Activated CD4-positive, alpha-beta memory T cell treated with anti-CD3 and anti-CD28 coated beads for 36 hours (primary cell): ENCODE measurements at regions not wholly inside any gene's neighbourhood (a gene's known extent, or its start where the extent isn't known, plus 50 kb on each side); places are given as distances from the start of the nearest gene placed in this dataset.

Experiments
- CTCF ChIA-PET: fragments of 350-600 bp; sonication (Branson Sonifier 250); formaldehyde crosslinking; loops from one replicate; lab custom pipeline; 2021; ENCODE audit warnings: antibody characterized with exemption, inconsistent platforms; lab: Charles Lee
- POLR2A ChIA-PET: fragments of 350-600 bp; sonication (Branson Sonifier 250); formaldehyde crosslinking; loops from one replicate; lab custom pipeline; 2021; ENCODE audit warnings: antibody characterized with exemption; lab: Charles Lee
- DNase-seq: peaks from one replicate; pipeline ENCODE4 v3.0.0-alpha.2; 2020
- H3K27ac Mint-ChIP-seq: one replicate; pipeline ENCODE4 v1.8.0; 2021; ENCODE audit warnings: mixed read lengths
- H3K27me3 Mint-ChIP-seq: one replicate; pipeline ENCODE4 v1.8.0; 2021; ENCODE audit warnings: mixed read lengths
- H3K36me3 Mint-ChIP-seq: one replicate; pipeline ENCODE4 v1.8.0; 2021; ENCODE audit warnings: mixed read lengths
- H3K4me1 Mint-ChIP-seq: one replicate; pipeline ENCODE4 v1.8.0; 2021; ENCODE audit warnings: low read depth, mixed read lengths
- H3K4me3 Mint-ChIP-seq: one replicate; pipeline ENCODE4 v1.8.0; 2021; ENCODE audit warnings: mild to moderate bottlenecking, mixed read lengths
- H3K9me3 Mint-ChIP-seq: one replicate; pipeline ENCODE4 v1.8.0; 2021; ENCODE audit warnings: mixed read lengths
- intact Hi-C: fragments of 100-400 bp; cut with micrococcal nuclease; formaldehyde crosslinking; loops from one replicate; pipeline ENCODE4 v1.15.1; 2023

DNA sequence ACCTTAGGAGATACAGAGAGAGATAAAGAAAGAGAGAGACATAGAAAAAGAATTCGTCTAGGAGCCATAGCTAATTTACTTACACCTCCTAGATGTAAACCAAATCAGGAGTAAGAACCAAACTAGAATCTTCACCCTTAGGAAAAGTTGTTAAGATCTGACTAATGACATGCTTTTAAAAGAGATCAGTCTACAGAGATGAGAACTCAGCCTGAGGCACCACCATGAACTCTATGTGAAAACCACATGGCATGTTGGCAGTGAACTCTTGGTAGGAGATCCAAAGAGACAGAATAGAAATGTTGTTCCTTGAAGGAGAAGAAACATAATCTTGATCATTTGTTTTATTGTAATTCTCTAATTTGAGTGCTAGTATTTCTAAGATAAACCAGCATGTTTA lies 585.4 kb upstream of the ID2 start:
- intact Hi-C loops = no loop called here
- ChIA-PET CTCF (no interaction called here), POLR2A (no interaction called here)
- DNase-seq = no peak
- Mint-ChIP-seq H3K27me3 (no peaks in the 10 kb centered on the region), H3K27ac (no peak overlapping the region), H3K4me3 (no peak overlapping the region), H3K4me1 (no peaks in the 10 kb centered on the region), H3K9me3 (no peaks in the 10 kb centered on the region), H3K36me3 (no peaks in the 10 kb centered on the region)

DNA sequence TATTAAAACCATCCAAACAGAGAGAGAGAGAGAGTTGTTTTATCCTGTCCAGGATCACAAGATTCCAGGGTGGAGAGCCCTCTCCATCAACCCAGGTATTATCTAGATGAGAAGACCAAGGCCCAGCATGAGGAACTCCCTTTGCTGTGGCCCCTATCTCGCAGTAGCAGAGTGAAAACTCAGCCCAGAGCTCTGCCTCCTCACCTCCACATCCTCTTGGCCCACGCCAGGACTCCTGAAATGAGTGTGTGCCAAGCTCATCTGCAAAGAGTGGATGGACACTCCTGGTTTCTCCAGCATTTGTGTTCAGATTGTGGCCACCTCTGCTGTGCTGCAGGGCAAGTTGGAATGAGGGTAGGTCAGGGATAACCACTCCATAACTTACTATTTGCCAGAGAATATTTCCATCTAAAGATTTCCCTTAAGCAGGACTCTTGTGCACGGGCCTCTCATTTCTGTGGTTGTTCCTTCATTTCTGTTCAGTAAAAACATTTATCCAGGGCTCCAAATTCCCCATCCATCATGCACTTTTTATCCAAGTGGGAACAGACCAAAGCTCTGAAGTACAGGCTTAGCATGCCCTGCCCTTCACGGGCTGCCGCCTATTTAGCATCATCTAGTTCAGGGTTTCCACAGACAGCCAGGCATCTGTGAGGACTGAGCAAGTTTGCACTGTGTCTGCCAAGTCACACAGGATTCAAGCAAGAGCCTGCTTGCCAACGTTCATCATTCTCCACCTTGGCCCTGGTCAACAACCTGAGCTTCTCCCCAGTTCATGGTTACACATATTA lies 583.2 kb upstream of the ID2 start:
- CTCF ChIA-PET = interaction anchor here (0.9 kb wide), 1 partner anchor 8 kb away, joined by 3 read pairs; no protein-coding TSS in a partner anchor
- peak; percentile 22 for DNase-seq
- Mint-ChIP-seq H3K36me3 (no peaks in the 10 kb centered on the region), H3K27me3 (no peaks in the 10 kb centered on the region), H3K9me3 (no peaks in the 10 kb centered on the region), H3K4me1 (no peaks in the 10 kb centered on the region), H3K27ac (no peak overlapping the region), H3K4me3 (no peak overlapping the region)
- POLR2A ChIA-PET = no interaction called here
- intact Hi-C loops = no loop called here

GRCh38 chr2:8099267-8099582 lies 582.6 kb upstream of the ID2 start:
- peak; percentile 26 for DNase-seq
- intact Hi-C loops = no loop called here
- ChIA-PET CTCF (interaction anchor here (0.9 kb wide), 1 partner anchor 9 kb away, joined by 3 read pairs; no protein-coding TSS in a partner anchor), POLR2A (no interaction called here)
- no peaks in the 10 kb centered on the region for H3K36me3 Mint-ChIP-seq
- no peaks in the 10 kb centered on the region for H3K9me3 Mint-ChIP-seq
- no peaks in the 10 kb centered on the region for H3K4me1 Mint-ChIP-seq
- H3K4me3 Mint-ChIP-seq = no peak overlapping the region
- H3K27ac Mint-ChIP-seq = no peak overlapping the region
- H3K27me3 Mint-ChIP-seq = no peaks in the 10 kb centered on the region

DNA sequence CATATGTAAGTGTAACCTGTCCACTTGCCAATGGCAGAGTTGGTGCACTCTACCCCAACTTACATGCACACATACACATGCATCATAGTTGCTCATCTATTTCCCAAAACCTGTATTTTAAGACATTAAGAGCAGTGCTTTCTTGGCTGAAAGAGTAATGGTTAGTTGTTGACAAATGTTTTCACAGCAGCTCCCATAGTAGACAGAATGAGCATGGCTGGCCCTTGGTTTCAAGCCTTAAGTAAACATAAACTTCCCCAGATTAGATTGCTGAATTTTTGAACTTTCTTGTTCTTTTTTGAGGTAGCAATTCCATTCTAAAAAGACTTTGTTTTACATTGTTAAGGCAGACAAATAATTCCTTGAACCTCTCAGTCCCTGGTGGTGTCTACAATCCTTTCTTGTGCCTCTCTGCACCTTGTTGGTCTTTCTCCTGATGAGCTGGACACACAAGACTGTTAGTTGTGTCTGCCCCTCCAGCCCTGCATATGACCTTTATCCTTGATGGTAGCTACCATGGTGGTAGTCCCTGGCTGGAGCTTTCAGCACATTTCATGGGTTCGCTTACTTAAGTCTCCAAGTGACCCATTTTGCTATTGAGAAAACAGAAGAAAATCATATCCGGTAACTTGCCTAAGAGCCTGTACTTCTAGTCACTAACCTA lies 580.1 kb upstream of the ID2 start:
- DNase-seq = no peak
- H3K4me1 Mint-ChIP-seq = no peaks in the 10 kb centered on the region
- H3K27ac Mint-ChIP-seq = no peak overlapping the region
- H3K9me3 Mint-ChIP-seq = no peaks in the 10 kb centered on the region
- no peaks in the 10 kb centered on the region for H3K27me3 Mint-ChIP-seq
- no peak overlapping the region for H3K4me3 Mint-ChIP-seq
- ChIA-PET POLR2A (no interaction called here), CTCF (no interaction called here)
- no peaks in the 10 kb centered on the region for H3K36me3 Mint-ChIP-seq
- intact Hi-C loops = no loop called here

DNA sequence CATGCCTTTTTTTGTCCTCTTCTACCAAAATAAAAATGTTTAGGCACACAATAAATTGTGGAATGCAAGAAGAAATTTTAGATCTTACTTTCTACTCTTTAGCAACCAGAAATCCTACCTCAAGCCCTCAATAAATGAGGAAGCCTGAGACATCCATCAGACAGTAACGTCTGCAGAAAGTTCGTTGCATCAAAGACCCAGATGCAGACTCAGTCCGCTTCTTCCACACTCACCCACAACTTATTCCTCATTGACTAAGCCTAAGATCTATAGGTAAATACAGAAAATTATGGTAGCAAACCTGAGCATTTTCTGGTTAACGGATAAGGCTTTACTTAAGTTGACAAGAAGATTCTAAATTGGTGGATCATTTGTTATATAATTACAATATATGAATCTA lies 579.4 kb upstream of the ID2 start:
- Mint-ChIP-seq H3K27me3 (no peaks in the 10 kb centered on the region), H3K9me3 (no peaks in the 10 kb centered on the region), H3K4me1 (no peaks in the 10 kb centered on the region), H3K36me3 (no peaks in the 10 kb centered on the region), H3K27ac (no peak overlapping the region), H3K4me3 (no peak overlapping the region)
- DNase-seq = no peak
- intact Hi-C loops = no loop called here
- ChIA-PET POLR2A (no interaction called here), CTCF (no interaction called here)

DNA sequence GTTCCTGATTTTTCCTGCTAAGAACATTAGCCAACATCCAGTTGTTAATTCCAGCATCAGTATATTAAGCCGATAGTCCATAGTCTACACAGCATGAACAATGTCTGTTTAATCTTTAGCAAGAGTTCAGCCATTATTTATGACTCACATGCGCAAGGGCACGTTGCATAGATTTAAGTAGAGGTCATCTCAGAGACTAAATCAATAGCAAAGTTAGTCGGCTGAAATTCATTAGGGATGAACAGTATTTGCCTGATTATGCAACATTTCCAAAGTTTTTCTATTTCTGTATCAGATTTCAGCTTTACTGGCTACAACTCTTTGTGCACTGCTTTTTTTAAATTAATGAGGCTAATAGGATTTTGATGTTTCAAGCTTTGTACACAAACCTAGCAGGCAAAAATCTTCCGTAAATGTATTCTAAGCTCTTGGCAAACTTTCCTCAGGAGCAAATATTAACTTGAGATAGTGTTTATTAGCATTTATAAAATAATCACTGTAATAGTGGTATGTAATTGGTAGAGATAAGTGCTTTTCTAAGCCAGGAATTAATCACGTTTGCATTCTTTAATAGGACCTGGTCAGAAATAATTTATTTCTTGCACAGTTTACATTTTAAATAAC lies 578.7 kb upstream of the ID2 start:
- intact Hi-C loops = no loop called here
- ChIA-PET POLR2A (no interaction called here), CTCF (interaction anchor here (1.0 to 1.4 kb wide), 2 partner anchors 16 to 578 kb away, joined by 3 to 4 read pairs; no protein-coding TSS in a partner anchor)
- DNase-seq = no peak
- Mint-ChIP-seq H3K4me1 (no peaks in the 10 kb centered on the region), H3K4me3 (no peak overlapping the region), H3K27me3 (no peaks in the 10 kb centered on the region), H3K9me3 (no peaks in the 10 kb centered on the region), H3K36me3 (no peaks in the 10 kb centered on the region), H3K27ac (no peak overlapping the region)

- ChIA-PET CTCF (no interaction called here), POLR2A (no interaction called here)
- no peaks in the 10 kb centered on the region for H3K4me1 Mint-ChIP-seq
Measured at GRCh38 chr2:8107150-8107549, 574.7 kb upstream of the ID2 start.

GRCh38 chr2:8107621-8108378 lies 574.1 kb upstream of the ID2 start:
- Mint-ChIP-seq H3K4me1 (no peaks in the 10 kb centered on the region), H3K9me3 (no peaks in the 10 kb centered on the region)
- intact Hi-C loops = no loop called here

More at GRCh38 chr2:8107150-8107549, 574.7 kb upstream of the ID2 start:
- intact Hi-C loops = no loop called here
- H3K27ac Mint-ChIP-seq = no peak overlapping the region
- H3K27me3 Mint-ChIP-seq = peaks cover 2% of the 10 kb centered on the region
- H3K9me3 Mint-ChIP-seq = no peaks in the 10 kb centered on the region
- no peak for DNase-seq
- H3K36me3 Mint-ChIP-seq = no peaks in the 10 kb centered on the region
- H3K4me3 Mint-ChIP-seq = no peak overlapping the region

DNA sequence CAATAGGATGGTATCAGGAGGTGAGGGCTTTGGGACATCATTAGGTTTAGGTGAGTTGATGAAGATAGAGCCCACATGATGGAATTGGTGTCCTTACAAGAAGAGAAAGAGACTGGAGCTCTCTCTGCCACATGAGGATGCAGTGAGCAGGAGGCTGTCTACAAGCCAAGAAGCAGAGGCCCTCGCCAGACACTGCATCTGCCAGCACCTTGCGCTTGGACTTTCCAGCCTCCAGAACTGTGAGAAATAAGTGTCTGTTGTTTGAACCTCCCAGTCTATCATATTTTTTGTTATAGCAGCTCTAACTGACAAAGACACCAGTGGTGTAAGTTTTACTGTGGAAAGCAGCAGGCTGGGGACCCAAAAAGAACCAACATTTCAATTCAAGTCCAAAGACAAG lies 571.1 kb upstream of the ID2 start:
- DNase-seq = no peak
- no peaks in the 10 kb centered on the region for H3K36me3 Mint-ChIP-seq
- peaks cover 2% of the 10 kb centered on the region for H3K4me1 Mint-ChIP-seq
- intact Hi-C loops = no loop called here
- ChIA-PET POLR2A (no interaction called here), CTCF (no interaction called here)
- no peaks in the 10 kb centered on the region for H3K9me3 Mint-ChIP-seq
- H3K27ac Mint-ChIP-seq = no peak overlapping the region
- H3K27me3 Mint-ChIP-seq = peaks cover 3% of the 10 kb centered on the region
- H3K4me3 Mint-ChIP-seq = no peak overlapping the region

More at GRCh38 chr2:8107621-8108378, 574.1 kb upstream of the ID2 start:
- POLR2A ChIA-PET = no interaction called here
- CTCF ChIA-PET = no interaction called here
- Mint-ChIP-seq H3K4me3 (no peak overlapping the region), H3K27me3 (peaks cover 2% of the 10 kb centered on the region), H3K36me3 (no peaks in the 10 kb centered on the region), H3K27ac (no peak overlapping the region)
- no peak for DNase-seq

DNA sequence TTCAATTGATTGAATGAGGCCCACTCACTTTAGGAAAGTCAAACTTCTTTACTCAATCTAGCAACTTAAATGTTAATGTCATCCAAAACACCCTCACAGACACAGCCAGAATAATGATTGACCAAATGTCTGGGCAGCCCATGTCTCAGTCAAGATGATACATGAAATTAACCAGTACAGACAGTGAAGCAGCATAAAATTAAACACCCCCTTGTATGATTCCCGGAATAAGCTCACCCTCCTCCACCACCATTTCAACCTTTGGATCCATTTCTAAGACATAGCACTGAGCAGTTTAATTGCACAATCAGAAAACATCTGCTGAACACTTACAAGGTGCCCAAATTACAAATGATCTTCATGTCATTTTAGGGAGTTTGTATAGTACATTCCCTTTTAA lies 570.7 kb upstream of the ID2 start:
- DNase-seq = no peak
- Mint-ChIP-seq H3K36me3 (no peaks in the 10 kb centered on the region), H3K4me3 (no peak overlapping the region), H3K9me3 (no peaks in the 10 kb centered on the region), H3K27ac (no peak overlapping the region), H3K27me3 (peaks cover 3% of the 10 kb centered on the region), H3K4me1 (peaks cover 2% of the 10 kb centered on the region)
- intact Hi-C loops = no loop called here
- CTCF ChIA-PET = no interaction called here
- POLR2A ChIA-PET = no interaction called here

DNA sequence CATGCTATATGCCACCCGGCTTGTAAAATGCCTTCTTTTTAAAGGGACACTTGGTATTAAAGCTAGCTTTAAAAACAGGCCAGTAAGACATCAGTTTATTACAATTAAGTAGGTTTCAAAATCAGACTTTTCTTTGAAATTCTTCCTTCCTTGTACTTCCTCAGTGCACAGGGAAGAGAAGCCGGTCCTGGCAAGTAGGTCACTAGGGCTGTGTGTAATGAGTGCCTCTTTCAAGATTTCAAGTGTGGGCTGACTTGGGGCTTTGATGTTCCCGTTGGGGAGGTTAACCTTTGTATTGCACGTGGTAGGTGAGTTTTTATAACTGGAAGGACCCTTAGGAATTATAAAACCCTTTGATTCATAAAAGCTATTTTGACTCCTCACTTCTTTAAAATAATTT lies 566.4 kb upstream of the ID2 start:
- intact Hi-C loops = no loop called here
- Mint-ChIP-seq H3K9me3 (no peaks in the 10 kb centered on the region), H3K4me3 (no peak overlapping the region), H3K27me3 (peaks cover 3% of the 10 kb centered on the region), H3K27ac (no peak overlapping the region), H3K36me3 (no peaks in the 10 kb centered on the region), H3K4me1 (peaks cover 15% of the 10 kb centered on the region)
- no peak for DNase-seq
- ChIA-PET POLR2A (no interaction called here), CTCF (no interaction called here)

DNA sequence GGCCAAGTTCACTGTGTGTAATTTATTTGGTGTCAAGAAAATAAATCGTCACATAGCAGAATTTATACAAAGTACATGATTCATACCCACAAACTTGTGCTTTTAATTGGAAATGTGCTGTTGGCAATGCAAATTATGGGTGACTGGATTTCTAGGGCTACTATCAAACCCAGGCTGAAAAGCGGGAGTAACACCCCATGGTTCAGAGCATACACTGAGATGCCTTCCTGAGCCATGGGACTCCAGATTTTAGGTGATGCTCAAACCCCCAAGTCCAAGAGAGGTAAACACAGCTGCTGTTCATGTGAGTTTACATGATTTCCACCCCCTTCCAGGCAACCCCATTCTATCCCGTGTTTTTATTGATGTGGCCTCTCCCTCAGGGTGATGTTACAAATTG lies 565.9 kb upstream of the ID2 start:
- no peak for DNase-seq
- ChIA-PET CTCF (no interaction called here), POLR2A (no interaction called here)
- Mint-ChIP-seq H3K27ac (no peak overlapping the region), H3K9me3 (no peaks in the 10 kb centered on the region), H3K4me1 (peaks cover 17% of the 10 kb centered on the region), H3K27me3 (peaks cover 3% of the 10 kb centered on the region), H3K36me3 (no peaks in the 10 kb centered on the region), H3K4me3 (no peak overlapping the region)
- intact Hi-C loops = no loop called here
